ENCODE measurements at regions not wholly inside any gene's neighbourhood (a gene's known extent, or its start where the extent isn't known, plus 50 kb on each side); places are given as distances from the start of the nearest gene placed in this dataset.

- POLR2A ChIA-PET: no interaction called here
- intact Hi-C loops (cut with micrococcal nuclease): no loop called here
- BruUV-seq (replicated peaks): no TSS peak
- Histone ChIP-seq H3K27me3 (ENCODE audit: insufficient read depth, low read length) (no peaks in the 10 kb centered on the region), H3K4me3 (replicated peaks in 1 of 2; ENCODE audit: low read depth in 1 of 2, low read length in 2 of 2) (no peak overlapping the region), H3K36me3 (ENCODE audit: control insufficient read depth in 1 of 2, insufficient read depth in 2 of 2, low read length in 2 of 2) (no peaks in the 10 kb centered on the region), H3K79me2 (ENCODE audit: insufficient read depth, low read length) (no peaks in the 10 kb centered on the region), H3K9ac (ENCODE audit: low read length) (no peak overlapping the region), H3K9me3 (ENCODE audit: control insufficient read depth in 1 of 2, insufficient read depth in 1 of 2, low read depth in 1 of 2, low read length in 2 of 2) (no peaks in the 10 kb centered on the region), H2AFZ (ENCODE audit: low read depth, low read length, poor library complexity, severe bottlenecking) (no peak overlapping the region), H3K9me2 (ENCODE audit: insufficient read depth) (no peaks in the 10 kb centered on the region), H3K27ac (ENCODE audit: low read depth, low read length) (no peak overlapping the region), H3K4me2 (ENCODE audit: low read length) (no peak overlapping the region), H3K4me1 (ENCODE audit: control insufficient read depth in 1 of 2, insufficient read depth in 2 of 2, low read length in 2 of 2) (no peaks in the 10 kb centered on the region), H4K20me1 (ENCODE audit: insufficient read depth) (no peaks in the 10 kb centered on the region)
- RAD21 ChIA-PET (ENCODE audit: low non-redundant PET in 1 of 2, low total read pairs in 2 of 2, uncharacterized antibody in 2 of 2, unreplicated experiment in 2 of 2): no interaction called here
- CTCF ChIA-PET: no interaction called here
- no peak for ATAC-seq
- DNase-seq (ENCODE audit: low read depth, low spot score): no peak
- no peak for TF ChIP-seq POLR2AphosphoS5 (IDR thresholded peaks at IDR 0.05; ENCODE audit: low read depth, low read length)
- no peak for TF ChIP-seq JUND (IDR thresholded peaks at IDR 0.05)
- no peak for TF ChIP-seq EZH2 (IDR thresholded peaks at IDR 0.05)
- TF ChIP-seq CTCF (IDR thresholded peaks at IDR 0.05 in 2 of 3, conservative IDR thresholded peaks at IDR 0.05 in 1 of 3; ENCODE audit: borderline replicate concordance in 1 of 3, insufficient read depth in 1 of 3, low read depth in 2 of 3, low read length in 2 of 3): no peak
- TF ChIP-seq MAX (IDR thresholded peaks at IDR 0.05): no peak
- no peak for TF ChIP-seq ZBTB33 (IDR thresholded peaks at IDR 0.05; ENCODE audit: extremely low read depth, insufficient replicate concordance, low read length)
- TF ChIP-seq SRF (IDR thresholded peaks at IDR 0.05; ENCODE audit: low read depth): no peak
- no peak for TF ChIP-seq ATF3 (IDR thresholded peaks at IDR 0.05)
- no peak for TF ChIP-seq REST (IDR thresholded peaks at IDR 0.05; ENCODE audit: low read depth)
- TF ChIP-seq ELF1 (IDR thresholded peaks at IDR 0.05; ENCODE audit: borderline replicate concordance, low read depth): no peak
- TF ChIP-seq YY1 (IDR thresholded peaks at IDR 0.05; ENCODE audit: extremely low read depth, insufficient replicate concordance, low read depth, low read length): no peak
- TF ChIP-seq CBX3 (IDR thresholded peaks at IDR 0.05; ENCODE audit: low read depth): no peak
- no peak for TF ChIP-seq RAD21 (IDR thresholded peaks at IDR 0.05; ENCODE audit: low read depth)
- no peak for TF ChIP-seq FOSL1 (IDR thresholded peaks at IDR 0.05; ENCODE audit: low read depth)
- TF ChIP-seq CEBPB (IDR thresholded peaks at IDR 0.05; ENCODE audit: low read depth): no peak
- no peak for TF ChIP-seq TCF7L2 (IDR thresholded peaks at IDR 0.05; ENCODE audit: borderline replicate concordance, extremely low read depth, insufficient read depth, insufficient read length)
- no peak for TF ChIP-seq POLR2A (IDR thresholded peaks at IDR 0.05; ENCODE audit: borderline replicate concordance, extremely low read depth, insufficient read depth, insufficient read length)
- no peak for TF ChIP-seq ZFX (IDR thresholded peaks at IDR 0.05)
- no peak for TF ChIP-seq EZH2phosphoT487 (IDR thresholded peaks at IDR 0.05; ENCODE audit: borderline replicate concordance)
- no peak for TF ChIP-seq ZNF274 (IDR thresholded peaks at IDR 0.05; ENCODE audit: low read depth, low read length)
These were observed 1964.1 kb downstream of the PCDH9 start for GRCh38 chr13:65265988-65266387.

Data from HCT116 (cell line).